ENCODE measurements at regions not wholly inside any gene's neighbourhood (a gene's known extent, or its start where the extent isn't known, plus 50 kb on each side); places are given as distances from the start of the nearest gene placed in this dataset.
"Not testable (repeated sequence)": the region's sequence is repeated elsewhere in the genome, so short reads cannot be mapped to it uniquely, and the experiment has no call there.

GRCh38 chr9:96058218-96058617, 182.7 kb downstream of the ERCC6L2 start:
- Histone ChIP-seq H3K9me3 (no peaks in the 10 kb centered on the region), H3K36me3 (no peaks in the 10 kb centered on the region), H3K27me3 (no peaks in the 10 kb centered on the region), H3K4me3 (no peak overlapping the region), H3K27ac (no peak overlapping the region), H3K4me1 (peaks cover 0 to 22% (median 0%) of the 10 kb centered on the region in 3 donors)
- TF ChIP-seq CTCF (IDR thresholded peaks at IDR 0.05) (no peak), EP300 (IDR thresholded peaks at IDR 0.05) (no peak), POLR2AphosphoS5 (IDR thresholded peaks at IDR 0.05) (no peak), POLR2A (IDR thresholded peaks at IDR 0.05) (no peak)
- ATAC-seq, result no peak
- 94 to 95% methylated on average over 2 of the region's 2 CpGs for WGBS, 2 donors (ENCODE audit: low coverage in 1 of 2)

- Histone ChIP-seq H3K4me1 (peaks cover 0 to 22% (median 0%) of the 10 kb centered on the region in 3 donors), H3K27ac (no peak overlapping the region), H3K4me3 (no peak overlapping the region), H3K36me3 (no peaks in the 10 kb centered on the region), H3K9me3 (no peaks in the 10 kb centered on the region), H3K27me3 (no peaks in the 10 kb centered on the region)
- no peak for TF ChIP-seq CTCF (IDR thresholded peaks at IDR 0.05)
- TF ChIP-seq POLR2A (IDR thresholded peaks at IDR 0.05), result no peak
- no peak for TF ChIP-seq EP300 (IDR thresholded peaks at IDR 0.05)
- TF ChIP-seq POLR2AphosphoS5 (IDR thresholded peaks at IDR 0.05), result no peak
- WGBS, 2 donors (ENCODE audit: low coverage in 1 of 2), result 100% methylated on average over 1 of the region's 1 CpG; no CpG with 5 or more reads in 1 of the 2 donors
- no peak for ATAC-seq
Observed at GRCh38 chr9:96057155-96057554, 181.7 kb downstream of the ERCC6L2 start.

- H3K27ac ChIP-seq, result no peak overlapping the region
- 59 to 73% methylated on average over 4 to 5 of the region's 5 CpGs for WGBS, 2 donors (ENCODE audit: low coverage in 1 of 2)
- no peak overlapping the region for H3K4me3 ChIP-seq
- no peaks in the 10 kb centered on the region for H3K27me3 ChIP-seq
- TF ChIP-seq CTCF (IDR thresholded peaks at IDR 0.05) (no peak), POLR2A (IDR thresholded peaks at IDR 0.05) (no peak), EP300 (IDR thresholded peaks at IDR 0.05) (no peak), POLR2AphosphoS5 (IDR thresholded peaks at IDR 0.05) (no peak)
- no peak for ATAC-seq
- H3K36me3 ChIP-seq, result no peaks in the 10 kb centered on the region
- H3K4me1 ChIP-seq, result peaks cover 0 to 15% (median 0%) of the 10 kb centered on the region in 3 donors
- no peaks in the 10 kb centered on the region for H3K9me3 ChIP-seq
Observed at GRCh38 chr9:96056226-96056625, 180.7 kb downstream of the ERCC6L2 start.

GRCh38 chr9:96054248-96054647, 178.8 kb downstream of the ERCC6L2 start:
- 84 to 95% methylated on average over 5 of the region's 5 CpGs for WGBS, 2 donors (ENCODE audit: low coverage in 1 of 2)

GRCh38 chr9:96052686-96053085, 177.2 kb downstream of the ERCC6L2 start:
- H3K4me3 ChIP-seq, result no peak overlapping the region
- H3K27me3 ChIP-seq, result no peaks in the 10 kb centered on the region
- no peaks in the 10 kb centered on the region for H3K36me3 ChIP-seq
- no peak for ATAC-seq
- no peaks in the 10 kb centered on the region for H3K9me3 ChIP-seq
- H3K4me1 ChIP-seq, result peaks cover 0 to 25% (median 0%) of the 10 kb centered on the region in 3 donors
- 67 to 91% methylated on average over 5 of the region's 6 CpGs for WGBS, 2 donors (ENCODE audit: low coverage in 1 of 2)
- no peak overlapping the region for H3K27ac ChIP-seq
- TF ChIP-seq POLR2A (IDR thresholded peaks at IDR 0.05) (no peak), EP300 (IDR thresholded peaks at IDR 0.05) (no peak), CTCF (IDR thresholded peaks at IDR 0.05) (no peak), POLR2AphosphoS5 (IDR thresholded peaks at IDR 0.05) (no peak)

More at GRCh38 chr9:96054248-96054647, 178.8 kb downstream of the ERCC6L2 start:
- not testable (repeated sequence) for H3K9me3 ChIP-seq, ATAC-seq, H3K4me3 ChIP-seq, H3K27ac ChIP-seq, H3K36me3 ChIP-seq, H3K27me3 ChIP-seq
- H3K4me1 ChIP-seq, result peaks cover 0 to 11% (median 0%) of the 10 kb centered on the region in 3 donors
